ENCODE measurements at regions not wholly inside any gene's neighbourhood (a gene's known extent, or its start where the extent isn't known, plus 50 kb on each side); places are given as distances from the start of the nearest gene placed in this dataset.
"Not testable (repeated sequence)": the region's sequence is repeated elsewhere in the genome, so short reads cannot be mapped to it uniquely, and the experiment has no call there.

GRCh38 chrX:65331371-65331770, 203.2 kb downstream of the LAS1L start:
- no peak for DNase-seq (ENCODE audit: low read depth in 2 of 2)

DNA sequence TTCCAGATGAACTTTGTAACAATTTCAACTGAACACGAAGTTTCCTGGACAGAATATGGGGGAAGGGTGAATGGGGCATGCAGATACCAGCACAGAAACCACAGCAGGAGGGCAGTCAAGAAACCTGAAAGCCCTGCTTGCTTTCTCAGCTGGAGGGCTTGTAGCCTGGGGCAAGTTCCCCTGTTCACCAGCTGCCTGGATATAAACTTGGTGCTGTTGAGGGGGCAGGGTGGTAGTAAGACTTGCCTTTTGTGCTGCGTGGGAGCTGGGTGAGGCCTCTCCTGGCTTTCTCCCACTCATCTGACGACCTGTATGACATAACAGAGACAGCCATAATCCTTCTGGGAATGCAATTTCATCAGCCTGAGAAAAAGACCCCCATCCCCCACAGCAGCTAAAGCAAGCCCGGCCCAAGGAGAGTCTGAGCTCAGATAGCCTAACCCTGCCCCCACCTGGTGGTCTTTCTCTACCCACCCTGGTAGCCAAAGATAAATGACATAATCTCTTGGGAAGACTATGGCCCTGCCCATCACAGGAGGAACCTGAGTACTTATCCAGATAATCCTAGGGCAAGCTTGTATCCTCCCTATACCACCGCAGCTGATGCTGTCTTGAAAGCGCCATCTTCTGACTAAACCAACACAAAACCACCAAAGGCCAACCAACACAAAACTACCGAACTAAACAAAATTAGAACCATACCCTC, 234.3 kb downstream of the LAS1L start:
- DNase-seq (ENCODE audit: low read depth in 2 of 2), result no peak

- DNase-seq (ENCODE audit: low read depth in 2 of 2), result not testable (repeated sequence)
Measured at GRCh38 chrX:65282905-65283304, 251.7 kb downstream of the LAS1L start.

DNA sequence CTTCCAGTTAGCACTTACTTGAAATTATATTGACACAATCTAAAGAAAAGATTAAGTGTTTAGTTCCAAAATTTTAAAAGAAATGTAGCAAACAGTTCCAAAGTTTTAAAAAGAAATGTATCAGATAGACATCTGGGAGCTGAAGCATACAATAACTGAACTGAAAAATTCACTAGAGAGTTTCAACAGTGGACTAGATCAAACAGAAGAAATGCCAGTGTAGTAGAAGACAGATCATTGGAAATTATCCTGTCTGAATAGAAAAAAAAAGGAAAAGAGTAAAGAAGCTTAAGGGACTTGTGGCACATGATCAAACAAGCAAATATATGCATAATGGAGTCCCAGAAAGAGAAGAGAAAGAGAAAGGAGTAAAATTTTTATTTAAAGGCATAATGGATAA, 261.4 kb downstream of the LAS1L start:
- no peak for DNase-seq (ENCODE audit: low read depth in 2 of 2)

DNA sequence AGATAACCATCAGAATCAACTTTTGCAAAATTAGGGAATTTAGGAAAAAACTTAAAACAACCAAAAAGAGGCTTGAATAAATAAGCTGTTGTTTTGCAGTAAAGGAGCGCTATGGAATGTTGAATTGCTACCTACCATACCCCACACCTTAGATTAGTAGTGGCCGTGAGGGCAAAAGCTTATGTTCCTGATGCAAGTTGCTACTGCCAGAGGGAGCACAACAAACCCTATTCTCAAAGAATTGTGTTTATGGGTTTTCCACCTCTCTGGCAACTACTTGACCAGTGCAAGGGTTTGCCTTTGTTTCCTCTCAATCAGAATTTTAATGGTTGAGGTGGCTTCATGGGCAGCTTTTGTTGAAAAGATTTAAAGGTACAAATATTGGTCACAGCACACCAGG, 268.1 kb downstream of the LAS1L start:
- no peak for DNase-seq (ENCODE audit: low read depth in 2 of 2)

- no peak for DNase-seq (ENCODE audit: low read depth in 2 of 2)
Measured at GRCh38 chrX:65253817-65254216, 277.6 kb upstream of the ZC4H2 start.

DNA sequence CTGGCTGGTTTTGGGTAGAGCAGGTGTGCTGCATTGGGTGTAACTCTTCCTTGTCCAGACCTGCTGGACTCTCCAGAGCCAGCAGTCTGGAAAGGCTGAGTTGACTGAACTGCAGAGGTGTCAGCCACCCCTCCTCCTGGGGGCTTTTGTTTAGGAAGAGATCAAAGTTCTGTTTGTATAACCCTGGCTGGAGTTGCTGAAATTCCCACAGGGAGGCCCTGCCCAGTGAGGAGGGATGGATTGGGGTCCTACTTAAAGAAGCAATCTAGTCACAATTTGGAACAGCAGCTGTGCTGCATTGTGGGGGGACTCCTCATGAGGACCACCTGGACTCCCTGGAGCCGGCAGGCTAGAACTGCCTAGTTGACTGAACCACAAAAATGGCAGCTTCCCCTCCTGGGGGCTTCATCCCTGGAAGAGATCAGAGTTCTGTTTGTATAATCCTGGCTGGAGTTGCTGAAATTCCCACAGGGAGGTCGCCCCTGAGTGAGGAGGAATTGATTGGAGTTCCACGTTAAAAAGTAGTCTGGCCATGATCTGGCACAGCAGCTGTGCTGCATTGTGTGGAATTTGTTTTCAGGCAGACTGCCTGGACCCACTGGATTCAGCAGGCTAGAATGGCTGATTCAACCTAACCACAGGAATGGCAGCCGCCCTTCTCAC, 264.9 kb upstream of the ZC4H2 start:
- no peak for DNase-seq (ENCODE audit: low read depth in 2 of 2)

- no peak for DNase-seq (ENCODE audit: low read depth in 2 of 2)
Measured at GRCh38 chrX:65203545-65203944, 227.3 kb upstream of the ZC4H2 start.

DNA sequence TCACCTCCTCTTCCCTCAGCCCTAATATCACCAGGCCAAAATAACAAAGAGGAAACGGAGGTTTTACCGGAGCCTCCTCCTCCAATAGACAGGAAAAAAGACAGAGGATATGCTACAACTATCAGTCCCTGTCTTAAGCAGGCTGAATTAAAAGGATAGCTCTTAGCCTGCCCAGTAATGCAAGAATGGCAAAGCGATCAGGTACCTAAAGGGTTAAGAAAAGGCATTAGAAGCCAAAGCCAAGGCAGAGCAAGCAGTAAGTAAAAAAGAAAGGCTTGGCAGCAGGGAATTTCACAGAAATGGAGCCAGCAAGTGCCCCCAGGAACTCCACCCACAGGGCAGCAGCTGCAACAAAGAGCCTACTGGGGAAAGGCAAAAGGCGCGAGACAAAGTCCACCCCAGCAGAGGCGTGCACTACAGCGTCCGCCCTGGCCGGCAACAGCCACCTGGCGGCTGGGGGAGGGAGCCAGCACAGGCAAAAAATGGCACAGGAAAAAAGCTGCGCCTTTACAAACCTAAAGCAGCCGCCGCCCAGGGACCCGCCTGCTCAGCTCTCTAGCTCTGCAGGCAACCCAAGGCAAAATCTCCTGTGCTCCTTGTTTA, 220.6 kb upstream of the ZC4H2 start:
- no peak for DNase-seq (ENCODE audit: low read depth in 2 of 2)

GRCh38 chrX:65195621-65196020, 219.4 kb upstream of the ZC4H2 start:
- DNase-seq (ENCODE audit: low read depth in 2 of 2), result no peak

- DNase-seq (ENCODE audit: low read depth in 2 of 2), result no peak
Measured at GRCh38 chrX:65194547-65194946, 218.3 kb upstream of the ZC4H2 start.

GRCh38 chrX:65163325-65163724, 187.1 kb upstream of the ZC4H2 start:
- DNase-seq (ENCODE audit: low read depth in 2 of 2), result not testable (repeated sequence)

GRCh38 chrX:65148232-65148631, 172.0 kb upstream of the ZC4H2 start:
- no peak for DNase-seq (ENCODE audit: low read depth in 2 of 2)

- no peak for DNase-seq (ENCODE audit: low read depth in 2 of 2)
Measured at GRCh38 chrX:65136424-65136823, 160.2 kb upstream of the ZC4H2 start.

GRCh38 chrX:65127842-65128241, 151.6 kb upstream of the ZC4H2 start:
- no peak for DNase-seq (ENCODE audit: low read depth in 2 of 2)

GRCh38 chrX:65098851-65099250, 122.6 kb upstream of the ZC4H2 start:
- DNase-seq (ENCODE audit: low read depth in 2 of 2), result no peak

GRCh38 chrX:65093658-65094057, 117.4 kb upstream of the ZC4H2 start:
- DNase-seq (ENCODE audit: low read depth in 2 of 2), result no peak

GRCh38 chrX:65073233-65073632, 97.0 kb upstream of the ZC4H2 start:
- no peak for DNase-seq (ENCODE audit: low read depth in 2 of 2)

GRCh38 chrX:65072590-65072989, 96.3 kb upstream of the ZC4H2 start:
- DNase-seq (ENCODE audit: low read depth in 2 of 2), result no peak

DNA sequence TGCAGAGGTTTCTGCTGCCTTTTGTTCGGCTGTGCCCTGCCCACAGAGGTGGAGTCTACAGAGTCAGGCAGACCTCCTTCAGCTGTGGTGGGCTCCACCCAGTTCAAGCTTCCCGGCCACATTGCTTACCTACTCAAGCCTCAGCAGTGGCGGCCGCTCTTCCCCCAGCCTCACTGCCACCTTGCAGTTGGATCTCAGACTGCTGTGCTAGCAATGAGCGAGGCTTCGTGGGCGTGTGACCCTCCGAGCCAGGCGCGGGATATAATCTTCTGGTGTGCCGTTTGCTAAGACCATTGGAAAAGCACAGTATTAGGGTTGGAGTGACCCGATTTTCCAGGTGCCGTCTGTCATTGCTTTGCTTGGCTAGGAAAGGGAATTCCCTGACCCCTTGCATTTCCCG, 82.4 kb upstream of the ZC4H2 start:
- not testable (repeated sequence) for DNase-seq (ENCODE audit: low read depth in 2 of 2)

DNA sequence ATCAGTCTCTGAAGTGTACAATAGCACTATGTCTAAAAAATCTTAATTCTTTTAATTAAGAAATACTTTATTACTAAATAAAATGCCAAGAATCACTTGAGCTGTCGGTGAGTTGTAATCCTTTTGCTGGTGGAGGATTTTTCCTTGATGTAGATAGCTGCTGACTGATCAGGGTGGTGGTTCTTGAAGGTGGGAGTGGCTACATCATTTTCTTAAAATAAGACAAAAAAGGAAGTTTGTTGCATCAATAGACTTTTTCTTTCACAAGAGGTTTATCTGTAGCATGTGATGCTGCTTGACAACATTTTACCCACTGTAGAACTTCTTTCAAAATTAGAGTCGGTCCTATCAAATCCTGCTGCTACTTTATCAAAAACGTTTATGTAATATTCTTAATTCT, 68.8 kb upstream of the ZC4H2 start:
- DNase-seq (ENCODE audit: low read depth in 2 of 2), result no peak

DNA sequence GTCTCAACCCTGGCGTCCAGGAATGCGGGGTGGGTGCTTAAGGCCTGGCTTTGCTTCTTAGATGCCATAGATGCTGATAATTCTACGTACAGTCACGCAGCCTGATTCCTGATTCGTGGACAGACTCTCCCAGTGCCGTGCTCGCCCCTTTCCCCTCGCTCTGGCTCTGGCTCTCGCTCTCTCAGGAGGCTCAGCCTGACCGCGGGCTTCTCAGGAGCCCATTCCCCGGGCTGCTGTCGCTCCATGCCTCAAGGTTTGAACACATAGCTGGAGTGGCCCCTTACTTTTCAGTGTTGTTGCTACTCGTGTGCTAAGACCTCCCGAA, 59.2 kb upstream of the ZC4H2 start:
- no peak for DNase-seq (ENCODE audit: low read depth in 2 of 2)

- DNase-seq (ENCODE audit: low read depth in 2 of 2), result peak; percentile 56 to 67
Measured at GRCh38 chrX:65034668-65035445, 58.6 kb upstream of the ZC4H2 start, which contains the start of gene ZC3H12B. ZC3H12B (plus strand) TSS chrX:65034826.
